Skeletal muscle tissue (tissue), 3 donors: ENCODE measurements at regions not wholly inside any gene's neighbourhood (a gene's known extent, or its start where the extent isn't known, plus 50 kb on each side); places are given as distances from the start of the nearest gene placed in this dataset.

Experiments
- H3K27ac ChIP-seq: one replicate; pipeline ENCODE4 v1.7.0; 2013; ENCODE audit warnings: mild to moderate bottlenecking, low read depth, low read length, inconsistent platforms
- H3K27me3 ChIP-seq, 3 donors: one replicate each; pipeline ENCODE4 v1.7.0; 2013; ENCODE audit warnings: low read length in 3 of 3; ENCODE audit not compliant: control insufficient read depth in 3 of 3, insufficient read depth in 3 of 3
- H3K36me3 ChIP-seq, 3 donors: one replicate each; pipeline ENCODE4 v1.7.0; 2013; ENCODE audit warnings: low read length in 3 of 3; ENCODE audit not compliant: control insufficient read depth in 3 of 3, insufficient read depth in 3 of 3
- H3K4me1 ChIP-seq, 3 donors: one replicate each; pipeline ENCODE4 v1.7.0; 2013; ENCODE audit warnings: low read length in 3 of 3, mild to moderate bottlenecking in 3 of 3; ENCODE audit not compliant: control insufficient read depth in 3 of 3, insufficient read depth in 3 of 3
- H3K4me3 ChIP-seq, 3 donors: one replicate each; pipeline ENCODE4 v1.7.0; 2013; ENCODE audit warnings: low read length in 3 of 3
- H3K9ac ChIP-seq, 3 donors: one replicate each; pipeline ENCODE4 v1.7.0; 2013; ENCODE audit warnings: low read length in 3 of 3, mild to moderate bottlenecking in 3 of 3, moderate library complexity in 2 of 3, low read depth in 1 of 3
- H3K9me3 ChIP-seq, 3 donors: one replicate each; pipeline ENCODE4 v1.7.0; 2013; ENCODE audit warnings: low read length in 3 of 3; ENCODE audit not compliant: control insufficient read depth in 3 of 3
- donor health status: Osteomylitis.

- peak overlapping the region; percentile 94 for H3K27ac ChIP-seq
- no peaks in the 10 kb centered on the region for H3K9me3 ChIP-seq
- peak overlapping the region; percentile 65 to 85 (median 82) for H3K9ac ChIP-seq
- peaks cover 39 to 47% (median 42%) of the 10 kb centered on the region in 3 donors for H3K4me1 ChIP-seq
- H3K4me3 ChIP-seq: peak overlapping the region; percentile 7 to 66 (median 49)
- no peaks in the 10 kb centered on the region for H3K27me3 ChIP-seq
- no peaks in the 10 kb centered on the region for H3K36me3 ChIP-seq
These were observed 93.7 kb upstream of the PTPN1 start for GRCh38 chr20:50416269-50417022.

- Histone ChIP-seq H3K27ac (peak overlapping the region; percentile 94), H3K9ac (peak overlapping the region in 2 of 3 donors; percentile 30 to 85), H3K27me3 (no peaks in the 10 kb centered on the region), H3K4me1 (peaks cover 34 to 42% (median 37%) of the 10 kb centered on the region in 3 donors), H3K9me3 (no peaks in the 10 kb centered on the region), H3K36me3 (no peaks in the 10 kb centered on the region), H3K4me3 (no peak overlapping the region)
These were observed 93.2 kb upstream of the PTPN1 start for GRCh38 chr20:50417023-50417329.

DNA sequence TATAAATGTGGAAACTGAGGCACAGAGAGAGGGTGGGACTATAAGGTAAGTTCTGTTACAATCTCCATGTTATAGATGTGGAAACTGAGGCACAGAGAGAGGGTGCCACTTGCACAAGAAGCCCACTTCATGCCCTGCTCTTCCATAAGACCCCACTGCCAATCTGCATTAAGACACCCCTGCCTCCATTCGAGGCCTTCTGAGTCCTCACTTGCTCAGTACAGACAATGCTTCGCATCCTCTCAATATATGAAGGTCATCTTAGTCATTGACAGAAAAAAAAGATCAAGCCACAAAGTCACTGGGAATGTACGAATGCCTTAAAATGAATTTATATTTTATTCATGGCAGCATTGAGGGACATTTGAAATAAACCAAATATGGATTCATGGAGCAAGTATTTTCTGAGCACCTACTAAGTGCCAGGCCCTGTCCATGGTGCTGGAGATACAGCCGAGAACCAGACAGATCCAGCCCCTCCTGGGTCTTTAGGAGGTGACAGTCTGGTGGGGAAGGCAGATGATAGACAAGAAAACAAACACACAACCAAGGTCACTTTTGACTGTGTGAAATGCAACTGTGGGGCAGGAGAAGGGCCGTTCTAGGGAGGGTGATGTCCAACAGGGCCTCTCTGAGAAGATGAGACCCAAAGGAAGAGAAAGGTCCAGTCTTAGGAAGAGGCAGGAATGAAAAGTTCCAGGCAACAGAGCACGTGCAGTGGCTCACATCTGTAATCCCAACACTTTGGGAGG is 92.5 kb upstream of the PTPN1 start:
- Histone ChIP-seq H3K4me3 (no peak overlapping the region), H3K9me3 (no peaks in the 10 kb centered on the region), H3K27ac (peak overlapping the region; percentile 94), H3K27me3 (no peaks in the 10 kb centered on the region), H3K4me1 (peaks cover 27 to 40% (median 30%) of the 10 kb centered on the region in 3 donors), H3K36me3 (no peaks in the 10 kb centered on the region), H3K9ac (no peak overlapping the region)

DNA sequence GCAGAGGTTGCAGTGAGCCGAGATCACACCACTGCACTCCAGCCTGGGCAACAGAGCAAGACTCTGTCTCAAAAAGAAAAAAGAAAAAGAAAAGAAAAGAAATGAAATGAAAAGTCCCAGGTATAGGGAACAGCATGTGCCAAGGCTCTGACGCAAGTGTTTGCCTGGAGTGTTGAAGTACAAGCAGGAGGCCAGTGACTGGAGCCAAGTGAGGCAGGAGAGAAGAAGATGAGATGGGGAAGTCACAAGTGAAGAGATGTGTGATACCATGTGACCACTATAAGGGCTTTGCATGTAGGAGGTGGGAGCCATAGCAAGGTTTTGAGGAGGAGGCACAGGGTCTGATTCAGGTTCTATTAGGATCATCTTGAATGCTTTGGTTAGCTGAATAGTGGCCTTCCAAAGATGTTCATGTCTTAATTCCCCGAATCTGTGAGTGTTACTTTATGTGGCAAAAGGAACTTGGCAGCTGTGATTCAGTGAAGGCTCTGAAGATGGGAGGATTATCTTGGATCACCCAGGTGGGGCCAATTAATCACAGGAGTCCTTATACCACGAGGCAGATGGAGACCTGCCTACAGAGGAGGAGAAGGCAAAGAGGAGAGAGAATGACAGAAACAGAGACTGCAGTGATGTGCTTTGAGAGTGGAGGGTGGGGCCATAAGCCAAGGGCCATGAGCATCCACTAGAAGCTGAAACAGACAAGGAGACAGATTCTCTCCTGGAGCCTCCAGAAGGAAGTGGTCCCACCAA is 91.1 kb upstream of the PTPN1 start:
- no peak overlapping the region for H3K27ac ChIP-seq
- H3K36me3 ChIP-seq: no peaks in the 10 kb centered on the region
- H3K4me3 ChIP-seq: no peak overlapping the region
- H3K9me3 ChIP-seq: no peaks in the 10 kb centered on the region
- H3K4me1 ChIP-seq: peaks cover 32 to 47% (median 35%) of the 10 kb centered on the region in 3 donors
- H3K27me3 ChIP-seq: no peaks in the 10 kb centered on the region
- H3K9ac ChIP-seq: no peak overlapping the region

GRCh38 chr20:50420380-50420779 is 89.8 kb upstream of the PTPN1 start:
- H3K9ac ChIP-seq: no peak overlapping the region
- no peaks in the 10 kb centered on the region for H3K9me3 ChIP-seq
- no peak overlapping the region for H3K4me3 ChIP-seq
- no peak overlapping the region for H3K27ac ChIP-seq
- H3K4me1 ChIP-seq: peaks cover 25 to 41% (median 25%) of the 10 kb centered on the region in 3 donors
- H3K27me3 ChIP-seq: no peaks in the 10 kb centered on the region
- H3K36me3 ChIP-seq: no peaks in the 10 kb centered on the region

- H3K27ac ChIP-seq: no peak overlapping the region
- H3K9me3 ChIP-seq: no peaks in the 10 kb centered on the region
- H3K27me3 ChIP-seq: no peaks in the 10 kb centered on the region
- H3K36me3 ChIP-seq: no peaks in the 10 kb centered on the region
- peaks cover 14 to 31% (median 15%) of the 10 kb centered on the region in 3 donors for H3K4me1 ChIP-seq
- H3K9ac ChIP-seq: no peak overlapping the region
- no peak overlapping the region for H3K4me3 ChIP-seq
These were observed 88.5 kb upstream of the PTPN1 start for GRCh38 chr20:50421356-50422340.

DNA sequence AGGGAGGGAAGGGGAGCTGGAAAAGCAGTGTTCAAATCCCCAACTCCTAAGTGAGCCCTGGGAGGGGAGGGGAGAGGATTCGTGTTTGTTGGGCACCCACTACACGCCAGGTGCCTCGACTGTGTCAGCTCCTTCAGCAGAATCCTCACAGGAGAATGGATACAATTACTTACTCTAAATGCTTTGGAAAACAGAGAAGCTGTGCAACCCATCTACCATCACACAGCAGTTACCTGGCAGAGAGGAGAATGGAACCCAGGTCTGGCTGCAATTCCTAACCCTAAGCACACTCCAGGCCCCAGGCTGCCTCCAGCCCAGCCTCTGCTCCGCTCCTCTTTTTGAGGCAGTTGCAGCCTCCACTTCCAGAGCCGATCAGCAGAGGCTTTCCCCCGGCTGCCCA is 86.4 kb upstream of the PTPN1 start:
- no peaks in the 10 kb centered on the region for H3K9me3 ChIP-seq
- H3K4me3 ChIP-seq: no peak overlapping the region
- H3K9ac ChIP-seq: no peak overlapping the region
- peaks cover 19 to 37% (median 20%) of the 10 kb centered on the region in 3 donors for H3K4me1 ChIP-seq
- no peaks in the 10 kb centered on the region for H3K36me3 ChIP-seq
- H3K27me3 ChIP-seq: no peaks in the 10 kb centered on the region
- H3K27ac ChIP-seq: peak overlapping the region; percentile 52

DNA sequence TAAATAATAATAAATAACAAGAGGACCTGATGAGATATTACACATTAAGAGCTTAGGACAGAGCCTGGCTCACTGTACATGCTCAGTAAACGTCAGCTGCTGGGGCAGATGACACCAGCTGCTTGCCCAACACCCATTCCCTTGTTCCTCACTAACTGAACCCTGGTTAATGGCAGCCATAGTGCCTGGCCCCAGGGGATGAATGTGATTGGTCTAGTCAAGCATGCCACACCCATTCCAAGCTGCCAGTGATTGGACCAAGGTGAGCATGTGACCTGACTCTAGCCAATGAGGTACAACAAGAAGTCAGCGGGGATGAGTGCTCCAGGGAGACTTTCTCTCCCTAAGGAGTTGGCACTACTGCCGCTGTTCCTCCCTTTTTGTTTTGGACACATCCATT is 85.1 kb upstream of the PTPN1 start:
- peaks cover 20 to 37% (median 23%) of the 10 kb centered on the region in 3 donors for H3K4me1 ChIP-seq
- no peaks in the 10 kb centered on the region for H3K9me3 ChIP-seq
- no peaks in the 10 kb centered on the region for H3K27me3 ChIP-seq
- no peak overlapping the region for H3K27ac ChIP-seq
- no peak overlapping the region for H3K4me3 ChIP-seq
- no peak overlapping the region for H3K9ac ChIP-seq
- no peaks in the 10 kb centered on the region for H3K36me3 ChIP-seq
